Amygdala (tissue), 56 donors: ENCODE measurements at regions not wholly inside any gene's neighbourhood (a gene's known extent, or its start where the extent isn't known, plus 50 kb on each side); places are given as distances from the start of the nearest gene placed in this dataset.

Experiments
- DNase-seq, 56 donors: peaks; one replicate each; lab custom pipeline; 2025; lab: John Stamatoyannopoulos, UW

DNA sequence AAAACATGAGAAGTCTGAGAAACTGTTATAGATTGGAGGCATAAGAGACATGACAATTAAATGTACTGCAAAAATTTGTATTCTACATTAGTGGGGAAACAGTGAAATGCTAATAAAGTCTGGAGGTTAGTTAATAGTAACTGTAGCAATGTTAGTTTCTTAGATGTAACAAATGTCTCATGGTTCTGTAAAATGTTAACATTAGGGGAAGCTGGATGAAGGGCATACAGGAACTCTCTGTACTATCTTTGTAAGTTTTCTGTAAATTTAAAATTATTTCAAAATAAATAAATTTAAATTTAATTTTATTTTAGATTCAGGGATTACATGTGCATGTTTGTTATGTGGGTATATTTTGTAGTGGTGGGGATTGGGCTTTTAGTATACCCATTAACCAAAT is 70.0 kb upstream of the IRX6 start:
- DNase-seq, result no peak

- DNase-seq, result no peak
Measured at GRCh38 chr16:55255733-55256282, 68.2 kb upstream of the IRX6 start.

GRCh38 chr16:55256412-55257016 is 67.5 kb upstream of the IRX6 start:
- DNase-seq, result no peak

DNA sequence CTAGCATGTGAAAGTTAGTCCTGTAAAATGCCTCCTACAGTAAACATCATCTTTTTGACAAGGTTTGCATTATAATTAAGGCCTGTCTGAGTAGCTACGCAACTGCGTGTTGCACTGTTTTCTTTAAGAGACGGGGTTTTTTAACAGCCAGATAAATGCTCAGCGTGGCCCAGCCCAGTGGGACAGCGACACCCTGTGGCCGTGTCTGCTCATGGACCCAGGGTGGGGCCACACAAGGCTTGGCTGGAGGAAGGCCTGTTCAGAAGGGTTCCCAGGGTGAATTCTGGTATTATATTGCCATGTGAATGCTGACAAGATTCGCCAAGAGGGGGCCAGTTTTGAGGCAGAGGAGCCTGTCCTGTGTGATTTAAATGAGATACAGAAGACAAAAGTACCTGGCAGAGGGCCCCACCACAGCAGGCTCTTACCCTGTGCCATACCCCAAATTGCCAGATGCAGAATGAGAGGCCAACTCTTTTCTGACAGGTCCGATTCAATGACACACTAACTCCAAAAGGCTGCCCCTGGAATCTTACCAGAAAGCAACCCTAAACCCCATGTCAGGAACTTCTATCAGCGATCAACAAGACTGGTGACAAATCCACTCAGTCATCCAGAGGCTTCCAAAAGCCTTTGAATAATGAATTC is 65.9 kb upstream of the IRX6 start:
- DNase-seq, result peak in 1 of 56 donors; percentile 1

DNA sequence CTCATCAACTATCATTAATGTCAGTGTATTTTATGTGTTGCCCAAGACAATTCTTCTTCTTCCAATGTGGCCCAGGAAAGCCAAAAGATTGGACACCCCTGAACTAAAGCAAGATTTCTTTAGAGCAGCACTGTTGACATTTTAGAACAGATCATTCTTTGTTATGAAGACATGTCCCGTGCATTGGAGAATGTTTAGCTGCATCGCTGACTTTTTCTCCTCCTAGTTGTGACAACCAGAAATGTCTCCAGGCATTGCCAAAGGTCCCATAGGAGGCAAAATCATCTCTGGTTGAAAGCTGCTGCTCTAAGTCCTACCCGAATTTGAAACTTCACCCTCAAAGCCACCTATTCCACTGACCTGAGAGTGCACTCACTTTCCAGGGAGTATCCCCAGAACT is 62.7 kb upstream of the IRX6 start:
- no peak for DNase-seq

GRCh38 chr16:55263271-55264250 is 60.4 kb upstream of the IRX6 start:
- DNase-seq, result no peak

DNA sequence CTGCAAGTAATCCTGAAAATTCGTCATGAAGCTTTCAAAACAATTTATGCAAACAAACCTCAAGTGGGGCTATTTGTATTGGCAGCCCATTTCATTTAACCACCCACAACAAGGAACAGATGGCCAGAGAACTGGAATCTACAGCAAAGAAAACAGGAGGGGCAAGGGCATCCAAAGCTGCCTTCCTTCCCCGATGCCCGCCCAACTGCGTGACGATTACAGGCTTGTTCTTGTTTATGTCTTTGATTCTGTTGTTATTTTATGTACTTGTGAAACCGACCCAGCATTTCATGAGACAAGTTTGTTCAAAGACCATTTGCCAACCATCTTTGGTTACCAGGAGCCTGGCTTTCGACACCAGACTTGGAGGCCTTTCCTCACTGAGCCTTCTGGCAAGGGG is 59.1 kb upstream of the IRX6 start:
- DNase-seq, result peak in 1 of 56 donors; percentile 49

DNA sequence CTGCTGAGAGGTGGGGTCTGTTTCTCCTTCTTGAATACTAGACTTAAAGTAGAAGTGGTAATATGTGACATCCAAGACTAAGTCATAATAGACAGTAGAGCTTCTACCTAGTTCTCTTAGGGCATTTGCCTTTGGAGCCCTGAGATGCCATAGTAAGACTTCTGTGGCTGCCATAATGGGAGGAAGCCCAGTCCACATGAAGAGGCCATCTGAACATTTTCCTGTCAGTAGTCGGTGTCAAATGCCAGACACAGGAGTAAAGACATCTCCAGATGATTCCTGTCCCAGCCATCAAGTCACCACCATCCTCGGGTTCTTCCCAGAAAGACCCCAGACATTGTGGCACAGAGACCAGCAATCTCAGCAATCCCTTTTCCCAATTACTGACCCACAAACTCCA is 58.1 kb upstream of the IRX6 start:
- DNase-seq, result no peak

GRCh38 chr16:55271945-55272513 is 52.0 kb upstream of the IRX6 start:
- no peak for DNase-seq

- DNase-seq, result no peak
Measured at GRCh38 chr16:55272744-55273143, 51.3 kb upstream of the IRX6 start.

GRCh38 chr16:55273356-55273755 is 50.6 kb upstream of the IRX6 start:
- no peak for DNase-seq

DNA sequence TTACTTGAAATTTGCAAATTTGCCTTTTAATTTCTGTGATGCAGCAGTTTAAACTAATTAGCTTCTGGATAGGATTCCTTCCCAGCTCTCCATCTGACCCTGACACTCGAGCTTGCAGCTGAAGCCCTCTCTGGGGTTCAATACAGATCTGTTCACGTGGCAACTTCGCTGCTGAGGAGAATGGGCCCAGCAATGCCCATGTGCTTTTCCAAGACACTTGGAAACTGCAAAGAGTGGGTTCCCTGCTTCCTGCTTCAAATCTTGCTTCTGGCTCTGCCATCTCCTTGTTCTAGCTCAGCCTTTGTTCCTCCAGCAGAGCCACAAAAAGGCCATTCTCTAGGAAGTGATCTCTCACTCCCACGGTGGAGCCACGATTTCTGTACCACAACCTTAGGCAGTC is 50.0 kb upstream of the IRX6 start:
- DNase-seq, result no peak
